ENCODE measurements at regions not wholly inside any gene's neighbourhood (a gene's known extent, or its start where the extent isn't known, plus 50 kb on each side); places are given as distances from the start of the nearest gene placed in this dataset.

DNA sequence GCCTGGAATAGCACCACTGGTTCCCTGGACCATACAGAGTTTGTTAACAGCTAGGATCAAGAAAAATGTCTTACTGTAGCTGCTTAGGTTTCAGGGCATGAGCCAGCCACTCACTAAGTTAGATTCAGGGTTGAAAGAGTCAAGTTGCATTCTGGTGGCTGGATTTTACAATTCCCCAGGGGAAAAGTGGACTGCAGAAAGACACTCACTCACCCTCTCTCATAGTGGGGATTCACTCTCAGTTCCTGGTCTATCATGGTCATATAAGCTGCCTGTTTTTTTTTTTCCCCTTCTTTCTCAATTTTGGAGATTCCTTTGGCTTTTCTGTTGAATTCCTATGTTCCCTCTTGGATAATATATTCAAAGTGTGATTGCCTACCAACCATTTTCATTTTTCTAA lies 744.2 kb upstream of the GRIA3 start:
- DNase-seq: no peak

DNA sequence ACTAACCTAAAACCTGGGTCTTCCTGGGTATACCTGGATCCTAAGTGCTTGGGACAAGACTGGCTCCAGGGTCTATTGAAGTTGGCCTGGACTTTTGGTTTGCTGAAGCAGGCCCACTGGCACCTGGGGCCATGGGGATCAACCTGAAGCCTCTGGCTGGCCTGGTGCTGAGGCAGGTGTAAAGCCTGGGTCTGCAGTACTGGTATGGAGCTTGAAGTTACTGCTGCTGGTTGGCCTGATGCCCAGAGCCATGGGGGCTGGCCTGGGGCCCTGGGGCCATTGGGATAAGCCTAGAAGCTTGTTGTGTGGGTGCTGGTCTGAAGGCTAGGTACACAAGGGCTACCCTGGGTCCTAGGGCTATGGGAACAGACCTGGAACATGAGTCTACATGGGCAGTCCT lies 743.2 kb upstream of the GRIA3 start:
- no peak for DNase-seq

- no peak for DNase-seq
Measured at GRCh38 chrX:122441451-122441850, 742.6 kb upstream of the GRIA3 start.

- no peak for DNase-seq
Measured at GRCh38 chrX:122445466-122445865, 738.6 kb upstream of the GRIA3 start.

DNA sequence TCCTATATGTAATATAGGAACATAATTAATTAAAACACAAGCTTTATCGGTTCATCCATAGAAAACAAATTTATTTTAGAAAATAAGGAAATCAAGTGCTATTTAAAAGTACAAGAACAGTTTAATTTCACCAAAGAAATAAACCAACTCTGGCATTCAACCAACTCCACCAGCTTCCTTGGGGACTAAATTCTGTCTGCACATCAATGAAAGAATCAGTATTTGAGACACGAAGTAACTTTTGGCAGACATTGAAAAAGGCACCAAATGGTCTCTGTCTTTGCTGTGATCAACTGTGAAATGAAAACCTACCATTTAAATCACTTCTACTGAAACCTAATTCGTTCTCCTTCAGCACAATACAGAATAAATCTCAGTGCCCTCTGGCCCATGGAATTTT lies 719.7 kb upstream of the GRIA3 start:
- no peak for DNase-seq

DNA sequence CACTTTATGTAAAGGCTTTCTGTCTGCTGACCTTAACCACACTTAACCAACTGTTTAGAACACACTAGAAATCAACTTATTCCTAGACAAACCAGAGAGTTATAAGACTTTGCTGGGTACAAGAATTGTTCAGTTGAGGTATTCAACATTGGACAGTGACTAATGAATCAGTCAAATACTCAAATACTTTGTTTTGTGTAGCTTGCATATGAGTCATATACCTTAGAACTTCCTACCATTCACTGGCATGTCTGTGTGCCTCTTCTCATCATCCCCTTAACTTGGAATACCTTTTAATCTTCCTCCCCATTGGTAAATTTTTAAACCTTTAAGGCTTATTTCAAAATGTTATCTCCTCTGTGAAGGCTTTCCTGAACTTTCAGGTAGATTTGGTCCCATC lies 708.8 kb upstream of the GRIA3 start:
- no peak for DNase-seq

GRCh38 chrX:122500556-122500955 lies 683.5 kb upstream of the GRIA3 start:
- DNase-seq: no peak

- no peak for DNase-seq
Measured at GRCh38 chrX:122501652-122502051, 682.4 kb upstream of the GRIA3 start.

- no peak for DNase-seq
Measured at GRCh38 chrX:122504026-122504425, 680.1 kb upstream of the GRIA3 start.

DNA sequence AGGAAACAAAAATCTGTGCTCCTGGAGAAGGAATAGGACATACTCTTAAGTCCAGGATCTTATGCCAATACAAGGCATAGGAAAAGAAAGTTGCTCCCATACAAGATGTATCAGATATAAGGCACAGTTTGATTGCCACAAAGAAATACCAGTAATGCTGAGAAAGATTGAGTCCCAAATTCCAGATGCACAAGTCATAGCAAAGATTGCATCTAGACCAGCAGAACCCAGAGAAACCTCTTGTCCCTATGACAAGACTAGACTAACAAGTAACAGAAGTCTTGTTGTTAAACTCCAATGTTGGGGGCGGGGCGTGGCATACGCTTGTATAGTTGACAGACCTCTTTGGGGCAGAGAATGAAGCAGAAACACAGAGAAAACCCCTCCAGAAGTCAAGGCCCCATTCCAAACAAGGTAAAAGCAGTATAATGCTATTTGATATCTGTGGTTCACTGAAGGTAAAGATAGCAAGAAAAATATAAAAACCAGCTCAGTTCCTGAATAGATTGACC lies 671.5 kb upstream of the GRIA3 start:
- DNase-seq: no peak

GRCh38 chrX:122517786-122518185 lies 666.3 kb upstream of the GRIA3 start:
- DNase-seq: no peak

GRCh38 chrX:122545778-122546177 lies 638.3 kb upstream of the GRIA3 start:
- no peak for DNase-seq

GRCh38 chrX:122546269-122546668 lies 637.8 kb upstream of the GRIA3 start:
- no peak for DNase-seq

DNA sequence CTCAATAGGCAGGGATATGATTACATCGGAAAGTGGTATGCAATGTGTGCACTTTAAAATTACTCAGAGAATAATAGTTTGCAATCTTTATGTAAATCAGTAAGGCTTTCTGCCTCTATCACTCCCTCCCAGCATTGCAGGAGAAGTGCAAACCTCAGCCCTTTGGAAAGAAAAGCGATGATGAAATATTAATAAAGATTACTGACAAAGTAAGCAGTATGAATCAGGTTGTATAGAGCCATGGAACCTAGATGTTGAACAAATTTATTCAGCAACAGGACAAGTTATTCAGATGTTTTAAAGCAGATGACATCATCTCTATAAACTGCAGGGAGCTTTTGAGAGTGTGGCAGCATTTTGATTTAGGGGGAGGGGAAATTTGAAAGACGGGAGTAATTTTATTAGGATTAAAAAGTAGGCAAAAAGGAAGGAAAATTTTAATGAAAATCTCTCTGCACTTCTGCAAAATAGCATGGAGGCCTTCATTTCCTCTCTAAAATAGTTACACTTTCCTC lies 631.7 kb upstream of the GRIA3 start:
- DNase-seq: no peak

DNA sequence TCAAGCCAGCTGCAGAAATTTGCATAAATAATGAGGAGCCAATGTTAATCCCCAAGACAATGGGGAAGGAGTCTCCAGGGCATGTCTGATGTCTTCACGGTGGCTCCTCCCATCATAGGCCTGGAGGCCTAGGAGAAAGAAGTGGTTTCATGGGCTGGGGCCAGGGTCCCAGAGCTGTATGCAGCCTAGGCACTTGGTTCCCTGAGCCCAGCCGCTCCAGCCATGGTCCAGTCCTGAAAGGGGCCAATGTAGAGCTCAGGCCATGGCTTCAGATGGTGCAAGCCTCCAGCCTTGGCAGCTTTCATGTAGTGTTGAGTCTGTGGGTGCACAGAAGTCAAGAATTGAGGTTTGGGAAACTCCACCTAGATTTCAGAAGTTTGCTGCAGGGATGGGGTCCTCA lies 628.2 kb upstream of the GRIA3 start:
- DNase-seq: no peak

- no peak for DNase-seq
Measured at GRCh38 chrX:122565952-122566351, 618.1 kb upstream of the GRIA3 start.

DNA sequence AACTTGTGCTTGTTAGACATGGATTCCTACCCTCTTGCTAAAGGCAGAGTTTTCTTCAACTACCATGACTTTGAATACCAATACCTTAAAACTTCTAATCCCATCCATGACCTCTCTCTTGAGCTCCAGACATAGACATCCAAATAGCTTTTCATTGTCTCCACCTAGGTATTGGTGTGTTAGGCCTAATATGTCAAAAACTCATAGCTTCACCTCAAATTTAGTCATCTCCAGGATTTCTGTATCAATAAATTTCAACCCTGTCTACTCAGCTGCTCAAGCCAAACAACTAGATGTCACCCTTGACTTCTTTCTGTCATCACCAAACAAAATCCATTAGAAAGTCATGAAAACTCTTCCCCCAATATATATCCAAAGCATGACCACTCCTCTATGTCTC lies 617.7 kb upstream of the GRIA3 start:
- no peak for DNase-seq

DNA sequence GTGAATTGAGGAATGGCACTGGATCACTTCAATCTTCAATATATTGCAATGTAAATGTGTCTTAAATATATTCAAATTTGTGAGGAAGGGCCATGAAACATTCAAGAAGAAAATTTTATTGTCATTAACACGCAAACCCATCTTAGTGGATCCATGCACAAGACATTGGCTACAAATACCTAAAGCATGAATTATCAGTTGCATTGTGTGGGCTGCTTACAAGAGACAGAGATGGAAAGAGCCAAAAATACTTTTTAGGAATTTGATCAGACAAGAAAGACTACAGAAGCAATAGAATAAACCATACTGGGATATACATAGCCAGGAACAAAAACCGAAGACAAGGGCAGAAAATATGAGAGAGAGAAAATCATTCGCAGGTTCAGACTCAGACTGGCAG lies 616.2 kb upstream of the GRIA3 start:
- DNase-seq: no peak

- no peak for DNase-seq
Measured at GRCh38 chrX:122572461-122572860, 611.6 kb upstream of the GRIA3 start.

DNA sequence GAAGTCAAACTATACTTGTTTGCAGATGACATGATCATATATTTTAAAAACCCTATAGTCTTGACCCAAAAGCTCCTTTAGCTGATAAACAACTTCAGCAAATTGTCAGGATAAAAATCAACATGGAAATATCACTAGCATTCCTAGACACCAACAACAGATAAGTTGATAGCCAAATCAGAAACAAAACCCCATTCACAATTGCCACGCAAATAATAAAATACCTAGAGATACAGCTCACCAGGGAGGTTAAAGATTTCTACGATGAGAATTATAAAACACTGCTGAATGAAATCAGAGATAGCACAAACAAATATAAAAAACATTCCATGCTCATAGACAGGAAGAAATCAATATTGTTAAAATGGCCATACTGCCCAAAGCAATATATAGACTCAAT lies 605.0 kb upstream of the GRIA3 start:
- DNase-seq: no peak

DNA sequence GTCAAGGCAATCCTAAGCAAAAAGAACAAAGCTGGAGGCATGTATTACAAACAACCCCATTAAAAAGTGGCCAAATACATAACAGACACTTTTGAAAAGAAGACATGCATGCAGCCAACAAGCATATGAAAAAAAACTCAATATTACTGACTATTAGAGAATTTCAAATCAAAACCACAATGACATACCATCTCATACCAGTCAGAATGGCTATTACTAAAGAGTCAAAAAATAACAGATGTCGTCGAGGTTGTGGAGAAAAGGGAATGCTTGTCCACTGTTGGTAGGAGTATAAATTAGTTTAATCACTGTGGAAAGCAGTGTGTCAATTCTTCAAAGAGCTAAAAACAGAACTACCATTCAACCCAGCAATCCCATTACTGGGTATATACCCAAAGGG lies 604.6 kb upstream of the GRIA3 start:
- no peak for DNase-seq

DNA sequence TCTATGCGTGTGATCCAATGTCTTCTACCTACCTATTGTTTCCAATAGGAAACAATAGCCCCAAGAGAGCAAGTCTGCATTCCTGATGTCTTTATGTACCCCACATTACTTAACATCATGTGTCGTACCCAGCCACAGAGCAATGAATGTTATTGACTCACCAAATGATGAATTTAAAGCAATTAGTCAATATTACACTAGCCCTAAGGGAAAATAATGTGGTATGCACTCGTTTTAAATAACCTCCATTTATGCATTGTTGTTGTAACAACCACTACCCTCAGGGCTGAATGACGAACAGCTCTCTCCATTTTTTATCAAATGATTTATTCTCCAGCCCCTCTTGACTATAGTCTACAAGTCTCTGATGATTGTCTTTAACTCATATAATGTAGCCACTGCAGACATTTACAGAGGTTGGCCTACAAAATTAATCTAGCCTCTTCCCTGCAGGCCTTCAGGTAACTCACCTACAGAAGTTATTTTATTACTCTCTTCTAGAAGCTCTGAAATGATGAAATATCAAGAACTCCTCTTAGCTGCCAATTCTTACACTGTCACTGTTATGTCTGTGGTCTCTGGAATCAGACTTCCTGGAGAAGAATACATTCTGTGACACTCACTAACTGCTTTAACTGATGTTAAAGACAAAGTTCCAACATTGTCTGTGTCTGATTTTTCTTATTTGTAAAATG lies 601.7 kb upstream of the GRIA3 start:
- DNase-seq: no peak

- DNase-seq: no peak
Measured at GRCh38 chrX:122582975-122583305, 601.1 kb upstream of the GRIA3 start.

GRCh38 chrX:122583551-122583950 lies 600.5 kb upstream of the GRIA3 start:
- DNase-seq: no peak

DNA sequence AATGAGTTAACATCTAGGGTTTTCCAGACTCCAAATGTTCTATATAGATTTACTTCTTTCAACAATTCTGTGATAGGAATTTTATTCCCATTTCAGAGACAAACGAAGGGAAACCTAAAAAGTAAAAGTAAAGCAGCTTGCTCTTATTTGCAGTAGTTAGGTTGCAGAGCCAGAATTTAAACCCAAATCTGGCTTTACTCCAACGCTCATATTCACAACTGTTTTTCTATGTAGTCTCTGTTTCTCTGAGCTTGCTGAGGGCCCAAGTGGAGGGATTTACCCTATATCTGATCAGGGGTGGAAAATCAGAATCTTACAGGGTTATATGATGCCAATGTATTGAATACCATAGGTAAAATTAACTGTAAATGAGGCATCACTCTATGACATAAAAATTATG lies 599.1 kb upstream of the GRIA3 start:
- no peak for DNase-seq

Measured in activated CD4-positive, alpha-beta T cell treated with anti-CD3 and anti-CD28 coated beads, Interleukin-2, Interleukin-6, amounts not matched to agents 100 ng/mL and 50 ng/mL, durations not matched to agents 16 hours and 8 hours (primary cell).